ENCODE measurements at regions not wholly inside any gene's neighbourhood (a gene's known extent, or its start where the extent isn't known, plus 50 kb on each side); places are given as distances from the start of the nearest gene placed in this dataset.

DNA sequence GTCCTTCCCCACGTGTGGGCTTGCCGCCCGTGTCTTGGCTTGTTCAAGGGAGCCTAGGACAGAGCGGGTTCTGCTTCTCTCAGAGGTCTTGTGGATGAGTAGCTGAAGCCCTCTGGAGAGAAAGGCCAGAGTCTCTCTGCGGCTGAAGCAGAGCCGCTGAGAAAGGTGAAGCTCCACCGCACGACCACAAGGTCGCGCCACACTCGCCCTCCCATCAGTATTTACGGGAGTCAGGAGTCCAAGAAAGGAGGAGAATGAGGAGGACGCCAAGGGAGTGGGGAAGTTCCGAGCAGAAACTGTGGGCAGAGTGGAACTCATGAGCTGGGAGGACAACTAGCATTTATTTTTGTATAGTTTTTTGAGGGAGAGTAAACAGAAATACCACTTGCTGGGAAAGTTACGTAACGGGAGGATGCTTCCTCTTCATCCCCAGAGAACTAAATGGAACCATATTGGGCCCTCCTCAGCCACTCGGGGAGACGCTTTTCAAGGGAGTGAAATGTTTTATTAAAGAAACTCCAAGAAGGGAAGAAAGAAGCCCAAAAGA is 51.6 kb upstream of the HAO2 start (continued):
- TF ChIP-seq SETDB1 (IDR thresholded peaks at IDR 0.05; ENCODE audit: low read length) (no peak), CEBPB (tag; IDR thresholded peaks at IDR 0.05) (peak; percentile 54), JUND (IDR thresholded peaks at IDR 0.05; ENCODE audit: borderline replicate concordance, low read depth, low read length) (0 out of 2 replicates have a peak, but pooled peaks have one; percentile 5), JUND (tag; IDR thresholded peaks at IDR 0.05; ENCODE audit: borderline replicate concordance, low read depth, low read length) (no peak), LCOR (CRISPR knock-in tag; IDR thresholded peaks at IDR 0.05) (no peak), ZFP1 (CRISPR knock-in tag; IDR thresholded peaks at IDR 0.05) (no peak), HSF4 (CRISPR knock-in tag; IDR thresholded peaks at IDR 0.05; ENCODE audit: borderline replicate concordance) (no peak), ZNF354B (CRISPR knock-in tag; IDR thresholded peaks at IDR 0.05) (no peak), RAD21 (CRISPR knock-in tag; conservative IDR thresholded peaks at IDR 0.05 in 1 of 2, IDR thresholded peaks at IDR 0.05 in 1 of 2) (peak in 1 of 2 experiments; percentile 46; a peak in 2 of 4 replicates), FOXA3 (CRISPR knock-in tag; conservative IDR thresholded peaks at IDR 0.05 in 1 of 2, IDR thresholded peaks at IDR 0.05 in 1 of 2) (no peak), ZNF143 (CRISPR knock-in tag; IDR thresholded peaks at IDR 0.05) (no peak), ZNF217 (CRISPR knock-in tag; IDR thresholded peaks at IDR 0.05) (no peak), ZC3H4 (CRISPR knock-in tag; IDR thresholded peaks at IDR 0.05; ENCODE audit: borderline replicate concordance) (no peak), ZKSCAN1 (IDR thresholded peaks at IDR 0.05; ENCODE audit: low read depth, low read length) (no peak), TSC22D4 (tag; IDR thresholded peaks at IDR 0.05) (no peak), SNRNP70 (optimal IDR thresholded peaks at IDR 0.05; ENCODE audit: low read depth, low read length) (no peak), DPF2 (IDR thresholded peaks at IDR 0.05) (no peak), EP300 (IDR thresholded peaks at IDR 0.05; ENCODE audit: low read length) (no peak)
- TF ChIP-seq, protein P1, sequence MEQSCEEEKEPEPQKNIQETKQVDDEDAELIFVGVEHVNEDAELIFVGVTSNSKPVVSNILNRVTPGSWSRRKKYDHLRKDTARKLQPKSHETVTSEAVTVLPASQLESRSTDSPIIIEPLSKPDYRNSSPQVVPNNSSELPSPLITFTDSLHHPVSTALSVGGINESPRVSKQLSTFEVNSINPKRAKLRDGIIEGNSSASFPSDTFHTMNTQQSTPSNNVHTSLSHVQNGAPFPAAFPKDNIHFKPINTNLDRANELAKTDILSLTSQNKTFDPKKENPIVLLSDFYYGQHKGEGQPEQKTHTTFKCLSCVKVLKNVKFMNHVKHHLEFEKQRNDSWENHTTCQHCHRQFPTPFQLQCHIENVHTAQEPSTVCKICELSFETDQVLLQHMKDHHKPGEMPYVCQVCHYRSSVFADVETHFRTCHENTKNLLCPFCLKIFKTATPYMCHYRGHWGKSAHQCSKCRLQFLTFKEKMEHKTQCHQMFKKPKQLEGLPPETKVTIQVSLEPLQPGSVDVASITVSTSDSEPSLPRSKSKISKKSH (CRISPR knock-in tag; IDR thresholded peaks at IDR 0.05) = no peak
- TF ChIP-seq, protein P2, sequence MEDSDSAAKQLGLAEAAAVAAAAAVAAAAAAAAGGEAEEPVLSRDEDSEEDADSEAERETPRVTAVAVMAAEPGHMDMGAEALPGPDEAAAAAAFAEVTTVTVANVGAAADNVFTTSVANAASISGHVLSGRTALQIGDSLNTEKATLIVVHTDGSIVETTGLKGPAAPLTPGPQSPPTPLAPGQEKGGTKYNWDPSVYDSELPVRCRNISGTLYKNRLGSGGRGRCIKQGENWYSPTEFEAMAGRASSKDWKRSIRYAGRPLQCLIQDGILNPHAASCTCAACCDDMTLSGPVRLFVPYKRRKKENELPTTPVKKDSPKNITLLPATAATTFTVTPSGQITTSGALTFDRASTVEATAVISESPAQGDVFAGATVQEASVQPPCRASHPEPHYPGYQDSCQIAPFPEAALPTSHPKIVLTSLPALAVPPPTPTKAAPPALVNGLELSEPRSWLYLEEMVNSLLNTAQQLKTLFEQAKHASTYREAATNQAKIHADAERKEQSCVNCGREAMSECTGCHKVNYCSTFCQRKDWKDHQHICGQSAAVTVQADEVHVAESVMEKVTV (CRISPR knock-in tag; IDR thresholded peaks at IDR 0.05) = no peak
- TF ChIP-seq, protein P3, sequence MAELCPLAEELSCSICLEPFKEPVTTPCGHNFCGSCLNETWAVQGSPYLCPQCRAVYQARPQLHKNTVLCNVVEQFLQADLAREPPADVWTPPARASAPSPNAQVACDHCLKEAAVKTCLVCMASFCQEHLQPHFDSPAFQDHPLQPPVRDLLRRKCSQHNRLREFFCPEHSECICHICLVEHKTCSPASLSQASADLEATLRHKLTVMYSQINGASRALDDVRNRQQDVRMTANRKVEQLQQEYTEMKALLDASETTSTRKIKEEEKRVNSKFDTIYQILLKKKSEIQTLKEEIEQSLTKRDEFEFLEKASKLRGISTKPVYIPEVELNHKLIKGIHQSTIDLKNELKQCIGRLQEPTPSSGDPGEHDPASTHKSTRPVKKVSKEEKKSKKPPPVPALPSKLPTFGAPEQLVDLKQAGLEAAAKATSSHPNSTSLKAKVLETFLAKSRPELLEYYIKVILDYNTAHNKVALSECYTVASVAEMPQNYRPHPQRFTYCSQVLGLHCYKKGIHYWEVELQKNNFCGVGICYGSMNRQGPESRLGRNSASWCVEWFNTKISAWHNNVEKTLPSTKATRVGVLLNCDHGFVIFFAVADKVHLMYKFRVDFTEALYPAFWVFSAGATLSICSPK (IDR thresholded peaks at IDR 0.05; ENCODE audit: borderline replicate concordance) = no peak
- TF ChIP-seq, protein P4, sequence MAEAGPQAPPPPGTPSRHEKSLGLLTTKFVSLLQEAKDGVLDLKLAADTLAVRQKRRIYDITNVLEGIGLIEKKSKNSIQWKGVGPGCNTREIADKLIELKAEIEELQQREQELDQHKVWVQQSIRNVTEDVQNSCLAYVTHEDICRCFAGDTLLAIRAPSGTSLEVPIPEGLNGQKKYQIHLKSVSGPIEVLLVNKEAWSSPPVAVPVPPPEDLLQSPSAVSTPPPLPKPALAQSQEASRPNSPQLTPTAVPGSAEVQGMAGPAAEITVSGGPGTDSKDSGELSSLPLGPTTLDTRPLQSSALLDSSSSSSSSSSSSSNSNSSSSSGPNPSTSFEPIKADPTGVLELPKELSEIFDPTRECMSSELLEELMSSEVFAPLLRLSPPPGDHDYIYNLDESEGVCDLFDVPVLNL (CRISPR knock-in tag; IDR thresholded peaks at IDR 0.05; ENCODE audit: low read depth) = no peak
